A673 (cell line): ENCODE measurements at regions not wholly inside any gene's neighbourhood (a gene's known extent, or its start where the extent isn't known, plus 50 kb on each side); places are given as distances from the start of the nearest gene placed in this dataset.

ENCODE experiments used
- BruUV-seq: library from RNA; stranded (reverse); fragments of 400-500 nt; replicated peaks from 2 replicates; lab custom pipeline; 2021; lab: Mats Ljungman, UMichigan
- CTCF ChIA-PET: fragments of 300-600 bp; sonication (Branson Sonifier 250); formaldehyde crosslinking; loops from one replicate; lab custom pipeline; 2022; ENCODE audit warnings: antibody characterized with exemption; lab: Charles Lee
- POLR2A ChIA-PET: fragments of 300-600 bp; sonication (Branson Sonifier 250); formaldehyde crosslinking; loops from one replicate; lab custom pipeline; 2022; ENCODE audit warnings: antibody characterized with exemption; ENCODE audit not compliant: low non-redundant PET; lab: Charles Lee
- DNase-seq: peaks from one replicate; pipeline ENCODE4 v3.0.0-alpha.2; 2015; ENCODE audit warnings: low spot score
- H3K27ac ChIP-seq: fragments of 200-600 bp; sonication (generic); 2 replicates; pipeline ENCODE4 v1.5.1; 2016; ENCODE audit warnings: mixed run types, low read depth, mild to moderate bottlenecking, mixed read lengths, antibody characterized with exemption, low read length; ENCODE audit not compliant: poor library complexity, severe bottlenecking
- H3K27me3 ChIP-seq: fragments of 200-600 bp; sonication (generic); replicated peaks from 2 replicates; pipeline ENCODE4 v1.6.1; 2017; ENCODE audit warnings: mixed run types, low read depth, mild to moderate bottlenecking, mixed read lengths, antibody characterized with exemption, low read length; ENCODE audit not compliant: insufficient read depth, poor library complexity
- H3K36me3 ChIP-seq: fragments of 200-600 bp; sonication (generic); 2 replicates; pipeline ENCODE4 v1.6.1; 2016; ENCODE audit warnings: mixed run types, mild to moderate bottlenecking, mixed read lengths, antibody characterized with exemption, low read length; ENCODE audit not compliant: insufficient read depth, poor library complexity, severe bottlenecking
- H3K4me1 ChIP-seq: fragments of 200-600 bp; sonication (generic); 2 replicates; pipeline ENCODE4 v1.6.1; 2017; ENCODE audit warnings: mixed run types, mild to moderate bottlenecking, mixed read lengths, antibody characterized with exemption, low read length; ENCODE audit not compliant: insufficient read depth, poor library complexity, severe bottlenecking
- H3K4me3 ChIP-seq: fragments of 200-600 bp; sonication (generic); 2 replicates; pipeline ENCODE4 v1.5.1; 2016; ENCODE audit warnings: low read depth, mixed run types, mild to moderate bottlenecking, mixed read lengths, low read length; ENCODE audit not compliant: poor library complexity, severe bottlenecking
- H3K9me3 ChIP-seq: fragments of 200-600 bp; sonication (generic); 2 replicates; pipeline ENCODE4 v1.6.1; 2016; ENCODE audit warnings: mixed run types, low read depth, mild to moderate bottlenecking, mixed read lengths, antibody characterized with exemption, low read length; ENCODE audit not compliant: poor library complexity, severe bottlenecking
- CTCF ChIP-seq: fragments of 300-800, 200-600 bp; sonication (generic); conservative IDR thresholded peaks from 2 replicates; pipeline ENCODE4 v1.5.1; 2017; ENCODE audit warnings: low read depth, mild to moderate bottlenecking, antibody characterized with exemption, low read length, moderate library complexity, mixed read lengths
- EZH2 ChIP-seq: fragments of 200-600 bp; sonication (generic); IDR thresholded peaks from 2 replicates; pipeline ENCODE4 v1.6.1; 2017; ENCODE audit warnings: borderline replicate concordance, low read depth, mild to moderate bottlenecking, mixed read lengths, antibody characterized with exemption, low read length; ENCODE audit not compliant: poor library complexity, severe bottlenecking
- intact Hi-C: fragments of 100-400 bp; cut with micrococcal nuclease; formaldehyde crosslinking; loops from one replicate; pipeline ENCODE4 v1.10.0; 2022; ENCODE audit not compliant: unreplicated experiment

- Histone ChIP-seq H3K4me3 (no peak overlapping the region), H3K27me3 (peaks cover 7% of the 10 kb centered on the region), H3K4me1 (peaks cover 8% of the 10 kb centered on the region), H3K36me3 (no peaks in the 10 kb centered on the region), H3K27ac (no peak overlapping the region), H3K9me3 (no peaks in the 10 kb centered on the region)
- TF ChIP-seq CTCF: no peak
- TF ChIP-seq EZH2: no peak
- CTCF ChIA-PET: no interaction called here
- intact Hi-C loops: no loop called here
- no TSS peak for BruUV-seq
- no peak for DNase-seq
- POLR2A ChIA-PET: no interaction called here
Observed at GRCh38 chr10:4527281-4527970, 298.6 kb upstream of the AKR1E2 start.

- Histone ChIP-seq H3K36me3 (no peaks in the 10 kb centered on the region), H3K27me3 (peaks cover 3% of the 10 kb centered on the region), H3K9me3 (no peaks in the 10 kb centered on the region), H3K4me3 (no peak overlapping the region), H3K27ac (no peak overlapping the region), H3K4me1 (peaks cover 8% of the 10 kb centered on the region)
- ChIA-PET CTCF (no interaction called here), POLR2A (no interaction called here)
- intact Hi-C loops: no loop called here
- no peak for DNase-seq
- TF ChIP-seq EZH2 (no peak), CTCF (no peak)
- no TSS peak for BruUV-seq
Observed at GRCh38 chr10:4526311-4526731, 299.7 kb upstream of the AKR1E2 start.

- intact Hi-C loops: no loop called here
- no peaks in the 10 kb centered on the region for H3K27me3 ChIP-seq
- H3K4me1 ChIP-seq: peaks cover 8% of the 10 kb centered on the region
- H3K36me3 ChIP-seq: no peaks in the 10 kb centered on the region
- ChIA-PET POLR2A (no interaction called here), CTCF (no interaction called here)
- TF ChIP-seq EZH2 (no peak), CTCF (no peak)
- H3K4me3 ChIP-seq: no peak overlapping the region
- DNase-seq: no peak
- no TSS peak for BruUV-seq
- no peak overlapping the region for H3K27ac ChIP-seq
- H3K9me3 ChIP-seq: no peaks in the 10 kb centered on the region
Observed at GRCh38 chr10:4525103-4525502, 300.9 kb upstream of the AKR1E2 start.
